T-helper 2 cell treated with Interferon-gamma antibody and Interleukin-4, amounts not matched to agents 100 ng/mL and 5 ng/mL, for 36 hours (primary cell): ENCODE measurements at regions not wholly inside any gene's neighbourhood (a gene's known extent, or its start where the extent isn't known, plus 50 kb on each side); places are given as distances from the start of the nearest gene placed in this dataset.
"Not testable (repeated sequence)": the region's sequence is repeated elsewhere in the genome, so short reads cannot be mapped to it uniquely, and the experiment has no call there.

ENCODE experiments used
- intact Hi-C: fragments of 100-400 bp; cut with micrococcal nuclease; formaldehyde crosslinking; loops from one replicate; pipeline ENCODE4 v1.15.1; 2023

GRCh38 chr4:159791334-159791733, 688.5 kb downstream of the RAPGEF2 start:
- intact Hi-C loops, result no loop called here

GRCh38 chr4:159804592-159804991, 701.7 kb downstream of the RAPGEF2 start:
- intact Hi-C loops, result not testable (repeated sequence)

GRCh38 chr4:159823743-159824142, 720.9 kb downstream of the RAPGEF2 start:
- intact Hi-C loops, result no loop called here

GRCh38 chr4:159828687-159829086, 725.8 kb downstream of the RAPGEF2 start:
- intact Hi-C loops, result no loop called here

GRCh38 chr4:159829184-159829583, 726.3 kb downstream of the RAPGEF2 start:
- intact Hi-C loops, result no loop called here

GRCh38 chr4:159837071-159837470, 734.2 kb downstream of the RAPGEF2 start:
- intact Hi-C loops, result no loop called here

GRCh38 chr4:159855731-159856130, 752.9 kb downstream of the RAPGEF2 start:
- intact Hi-C loops, result no loop called here

- intact Hi-C loops, result no loop called here
Measured at GRCh38 chr4:159856451-159856850, 753.6 kb downstream of the RAPGEF2 start.

- intact Hi-C loops, result no loop called here
Measured at GRCh38 chr4:159859656-159860148, 756.8 kb downstream of the RAPGEF2 start.

- intact Hi-C loops, result no loop called here
Measured at GRCh38 chr4:159860945-159861344, 758.1 kb downstream of the RAPGEF2 start.

- intact Hi-C loops, result no loop called here
Measured at GRCh38 chr4:159864337-159864736, 761.5 kb downstream of the RAPGEF2 start.

GRCh38 chr4:159867673-159868072, 764.8 kb downstream of the RAPGEF2 start:
- intact Hi-C loops, result no loop called here

GRCh38 chr4:159868936-159869335, 766.1 kb downstream of the RAPGEF2 start:
- intact Hi-C loops, result not testable (repeated sequence)

GRCh38 chr4:159871141-159871540, 768.3 kb downstream of the RAPGEF2 start:
- intact Hi-C loops, result no loop called here

- intact Hi-C loops, result no loop called here
Measured at GRCh38 chr4:159881158-159881557, 778.3 kb downstream of the RAPGEF2 start.

GRCh38 chr4:159884989-159885388, 782.1 kb downstream of the RAPGEF2 start:
- intact Hi-C loops, result no loop called here

GRCh38 chr4:159899596-159899995, 796.7 kb downstream of the RAPGEF2 start:
- intact Hi-C loops, result no loop called here

- intact Hi-C loops, result no loop called here
Measured at GRCh38 chr4:159900562-159900961, 797.7 kb downstream of the RAPGEF2 start.

- intact Hi-C loops, result no loop called here
Measured at GRCh38 chr4:159902648-159903047, 799.8 kb downstream of the RAPGEF2 start.

- intact Hi-C loops, result no loop called here
Measured at GRCh38 chr4:159904906-159905305, 802.0 kb downstream of the RAPGEF2 start.

GRCh38 chr4:159906051-159906450, 803.2 kb downstream of the RAPGEF2 start:
- intact Hi-C loops, result no loop called here

- intact Hi-C loops, result no loop called here
Measured at GRCh38 chr4:159906517-159906916, 803.6 kb downstream of the RAPGEF2 start.

- intact Hi-C loops, result no loop called here
Measured at GRCh38 chr4:159910721-159911120, 807.8 kb downstream of the RAPGEF2 start.

- intact Hi-C loops, result no loop called here
Measured at GRCh38 chr4:159922119-159922518, 819.2 kb downstream of the RAPGEF2 start.
